Endothelial cell of umbilical vein (primary cell): ENCODE measurements at regions not wholly inside any gene's neighbourhood (a gene's known extent, or its start where the extent isn't known, plus 50 kb on each side); places are given as distances from the start of the nearest gene placed in this dataset.

ENCODE experiments used
- BruUV-seq: library from RNA; stranded (reverse); fragments of 400-500 nt; replicated peaks from 2 replicates; lab custom pipeline; 2021; lab: Mats Ljungman, UMichigan
- CTCF ChIA-PET: fragments of 300-600, 350-600 bp; sonication (Branson Sonifier 250); formaldehyde crosslinking; loops from one replicate; lab custom pipeline; 2021; ENCODE audit warnings: antibody characterized with exemption, inconsistent platforms; lab: Charles Lee
- POLR2A ChIA-PET: fragments of 300-600, 350-600 bp; sonication (Branson Sonifier 250); formaldehyde crosslinking; loops from one replicate; lab custom pipeline; 2021; ENCODE audit warnings: antibody characterized with exemption, inconsistent platforms; lab: Charles Lee
- DNase-seq: peaks from one replicate; pipeline ENCODE4 v3.0.0-alpha.2; 2011; ENCODE audit warnings: low read depth, low spot score
- FAIRE-seq: peaks from 2 replicates; lab custom pipeline; 2011; peaks lifted over from hg19 to GRCh38; lab: Jason Lieb, UNC
- H2AFZ ChIP-seq: 2 replicates; pipeline ENCODE4 v1.6.0; 2012; ENCODE audit warnings: low read depth, low read length, control low read depth, inconsistent platforms
- H3K27ac ChIP-seq: 2 replicates; pipeline ENCODE4 v1.5.1; 2011; ENCODE audit warnings: low read depth, mild to moderate bottlenecking, control low read depth, low read length, moderate library complexity; ENCODE audit not compliant: insufficient read depth
- H3K27me3 ChIP-seq, 2 experiments: 2 replicates each; pipeline versions ENCODE4 v1.6.0 to v1.6.1; 2011; ENCODE audit warnings: low read length in 2 of 2, mixed read lengths in 1 of 2; ENCODE audit not compliant: control insufficient read depth in 2 of 2, insufficient read depth in 2 of 2
- H3K36me3 ChIP-seq, 2 experiments: 2 replicates in 1 of 2; 3 replicates in 1 of 2; pipeline ENCODE4 v1.5.1; 2011; ENCODE audit warnings: low read length in 2 of 2, mild to moderate bottlenecking in 1 of 2, moderate library complexity in 1 of 2; ENCODE audit not compliant: control insufficient read depth in 2 of 2, insufficient read depth in 2 of 2; ENCODE audit errors: extremely low read depth in 1 of 2
- H3K4me1 ChIP-seq: 3 replicates; pipeline ENCODE4 v1.5.1; 2011; ENCODE audit warnings: mild to moderate bottlenecking, low read length; ENCODE audit not compliant: control insufficient read depth, insufficient read depth; ENCODE audit errors: extremely low read depth
- H3K4me2 ChIP-seq: 2 replicates; pipeline ENCODE4 v1.6.1; 2011; ENCODE audit warnings: low read length, control low read depth, mixed read lengths; ENCODE audit not compliant: insufficient read depth
- H3K4me3 ChIP-seq, 3 experiments: fragments of 200-600 bp in 1 of 3; sonication (generic), shearing (Covaris generic) in 1 of 3; replicated peaks in 1 of 3; 2 replicates each; pipeline ENCODE4 v1.5.1; 2011 to 2016; ENCODE audit warnings: control low read depth in 3 of 3, low read length in 3 of 3, mild to moderate bottlenecking in 2 of 3, inconsistent platforms in 1 of 3, low read depth in 1 of 3, moderate library complexity in 1 of 3; ENCODE audit not compliant: insufficient read depth in 1 of 3
- H3K79me2 ChIP-seq: 2 replicates; pipeline ENCODE4 v1.6.0; 2012; ENCODE audit warnings: low read length, inconsistent platforms; ENCODE audit not compliant: control insufficient read depth, insufficient read depth
- H3K9ac ChIP-seq: replicated peaks from 2 replicates; pipeline ENCODE3; 2011; ENCODE audit warnings: low read length, control low read depth; ENCODE audit not compliant: insufficient read depth; ENCODE audit errors: extremely low read depth
- H3K9me1 ChIP-seq: replicated peaks from 3 replicates; pipeline ENCODE4 v1.6.0; 2011; ENCODE audit warnings: mild to moderate bottlenecking, low read length; ENCODE audit not compliant: control insufficient read depth, insufficient read depth; ENCODE audit errors: extremely low read depth
- H3K9me3 ChIP-seq: replicated peaks from 2 replicates; pipeline ENCODE4 v1.5.1; 2012; ENCODE audit warnings: low read length, inconsistent platforms; ENCODE audit not compliant: control insufficient read depth, insufficient read depth
- H4K20me1 ChIP-seq: replicated peaks from 2 replicates; pipeline ENCODE3; 2011; ENCODE audit warnings: mild to moderate bottlenecking, low read length; ENCODE audit not compliant: control insufficient read depth, insufficient read depth; ENCODE audit errors: extremely low read depth
- CTCF ChIP-seq, 2 donors: IDR thresholded peaks; 1 replicate in 1 of 2; 2 replicates in 1 of 2; pipeline ENCODE4 v1.5.1; 2011; ENCODE audit warnings: low read length in 2 of 2, mild to moderate bottlenecking in 2 of 2, moderate library complexity in 2 of 2, control low read depth in 1 of 2, inconsistent platforms in 1 of 2, low read depth in 1 of 2; ENCODE audit not compliant: insufficient read depth in 1 of 2; ENCODE audit errors: extremely low read depth in 1 of 2
- EZH2 ChIP-seq: IDR thresholded peaks from 2 replicates; pipeline ENCODE4 v1.6.1; 2012; ENCODE audit warnings: borderline replicate concordance, low read depth, mild to moderate bottlenecking, moderate library complexity, low read length, inconsistent platforms; ENCODE audit not compliant: severe bottlenecking
- FOS ChIP-seq: IDR thresholded peaks from 2 replicates; pipeline ENCODE4 v1.6.1; 2011; ENCODE audit warnings: mild to moderate bottlenecking, low read length, moderate library complexity, borderline replicate concordance; ENCODE audit not compliant: insufficient read depth
- GATA2 ChIP-seq: IDR thresholded peaks from 2 replicates; pipeline ENCODE4 v1.7.0; 2011; ENCODE audit warnings: low read depth, mild to moderate bottlenecking, moderate library complexity, mixed read lengths, low read length; ENCODE audit not compliant: insufficient read length, insufficient read depth
- JUN ChIP-seq: IDR thresholded peaks from 2 replicates; pipeline ENCODE4 v1.6.1; 2011; ENCODE audit warnings: borderline replicate concordance, low read depth; ENCODE audit not compliant: insufficient read length, insufficient read depth
- MAX ChIP-seq: IDR thresholded peaks from 2 replicates; pipeline ENCODE4 v1.6.1; 2011; ENCODE audit not compliant: insufficient read depth, insufficient read length
- MYC ChIP-seq: IDR thresholded peaks from one replicate; pipeline ENCODE4 v1.6.1; 2011; ENCODE audit warnings: mild to moderate bottlenecking, low read depth, low read length
- POLR2A ChIP-seq: IDR thresholded peaks from 2 replicates; pipeline ENCODE4 v1.6.1; 2012; ENCODE audit warnings: low read depth, mild to moderate bottlenecking, control low read depth, low read length
- POLR2AphosphoS5 ChIP-seq: IDR thresholded peaks from 2 replicates; pipeline ENCODE4 v1.6.1; 2012; ENCODE audit warnings: low read depth, mild to moderate bottlenecking, control low read depth, low read length, moderate library complexity; ENCODE audit not compliant: insufficient read depth
- dilution Hi-C: fragments of 300-500 bp; cut with MboI; formaldehyde crosslinking; loops from one replicate; pipeline ENCODE4 v1.15.0; 2019; ENCODE audit warnings: low sequenced_read_pairs; ENCODE audit not compliant: extremely low pct_ligation_motif_present
- intact Hi-C: fragments of 100-400 bp; cut with micrococcal nuclease; formaldehyde crosslinking; loops from one replicate; pipeline ENCODE4 v1.10.0; 2022

GRCh38 chr15:26294059-26294689 is 431.0 kb upstream of the ATP10A start:
- Histone ChIP-seq H3K4me3 (no peak overlapping the region), H3K27me3 (no peaks in the 10 kb centered on the region), H3K36me3 (no peaks in the 10 kb centered on the region), H3K9ac (no peak overlapping the region), H3K4me1 (no peaks in the 10 kb centered on the region), H3K9me1 (no peaks in the 10 kb centered on the region), H3K9me3 (peaks cover 12% of the 10 kb centered on the region), H4K20me1 (no peaks in the 10 kb centered on the region), H3K79me2 (no peaks in the 10 kb centered on the region), H3K4me2 (no peak overlapping the region), H2AFZ (no peak overlapping the region), H3K27ac (no peak overlapping the region)
- no peak for DNase-seq
- intact Hi-C loops (no loop called here), dilution Hi-C loops (no loop called here)
- FAIRE-seq = no peak
- ChIA-PET POLR2A (no interaction called here), CTCF (no interaction called here)
- BruUV-seq = no TSS peak
- TF ChIP-seq POLR2AphosphoS5 (no peak), EZH2 (no peak), FOS (no peak), GATA2 (no peak), CTCF (IDR thresholded peaks at IDR 0.05; ENCODE audit: extremely low read depth in 1 of 2, insufficient read depth in 1 of 2, low read depth in 1 of 2, low read length in 2 of 2) (no peak), JUN (no peak), MAX (no peak), MYC (no peak), POLR2A (no peak)
